ENCODE measurements at regions not wholly inside any gene's neighbourhood (a gene's known extent, or its start where the extent isn't known, plus 50 kb on each side); places are given as distances from the start of the nearest gene placed in this dataset.

- no CpG with 5 or more reads among the region's 3 CpGs for WGBS (ENCODE audit: insufficient coverage, low lambda C conversion rate)
- DNase-seq = peak in 1 of 2 donors; percentile 10
- Histone ChIP-seq H3K9me3 (ENCODE audit: control insufficient read depth, low read depth, low read length) (no peaks in the 10 kb centered on the region), H3K36me3 (ENCODE audit: control insufficient read depth, insufficient read depth, low read length) (no peaks in the 10 kb centered on the region), H3K4me1 (ENCODE audit: control insufficient read depth, insufficient read depth, low read length) (no peaks in the 10 kb centered on the region), H3K4me3 (ENCODE audit: low read length) (no peak overlapping the region), H3K27ac (ENCODE audit: low read length) (no peak overlapping the region), H3K27me3 (ENCODE audit: control insufficient read depth, insufficient read depth, low read length) (no peaks in the 10 kb centered on the region)
Observed at GRCh38 chr1:187261637-187262036, 432.9 kb downstream of the PLA2G4A start.

- Histone ChIP-seq H3K27me3 (ENCODE audit: control insufficient read depth, insufficient read depth, low read length) (no peaks in the 10 kb centered on the region), H3K27ac (ENCODE audit: low read length) (no peak overlapping the region), H3K9me3 (ENCODE audit: control insufficient read depth, low read depth, low read length) (no peaks in the 10 kb centered on the region), H3K36me3 (ENCODE audit: control insufficient read depth, insufficient read depth, low read length) (no peaks in the 10 kb centered on the region), H3K4me1 (ENCODE audit: control insufficient read depth, insufficient read depth, low read length) (no peaks in the 10 kb centered on the region), H3K4me3 (ENCODE audit: low read length) (no peak overlapping the region)
- WGBS (ENCODE audit: insufficient coverage, low lambda C conversion rate) = no CpG with 5 or more reads among the region's 2 CpGs
- DNase-seq = no peak
Observed at GRCh38 chr1:187262731-187263130, 434.0 kb downstream of the PLA2G4A start.

- Histone ChIP-seq H3K36me3 (ENCODE audit: control insufficient read depth, insufficient read depth, low read length) (no peaks in the 10 kb centered on the region), H3K27me3 (ENCODE audit: control insufficient read depth, insufficient read depth, low read length) (no peaks in the 10 kb centered on the region), H3K27ac (ENCODE audit: low read length) (no peak overlapping the region), H3K4me1 (ENCODE audit: control insufficient read depth, insufficient read depth, low read length) (no peaks in the 10 kb centered on the region), H3K4me3 (ENCODE audit: low read length) (no peak overlapping the region), H3K9me3 (ENCODE audit: control insufficient read depth, low read depth, low read length) (no peaks in the 10 kb centered on the region)
- DNase-seq = peak in 1 of 2 donors; percentile 1
- WGBS (ENCODE audit: insufficient coverage, low lambda C conversion rate) = 100% methylated on average over 1 of the region's 4 CpGs
Observed at GRCh38 chr1:187264995-187265602, 436.4 kb downstream of the PLA2G4A start.

- Histone ChIP-seq H3K36me3 (ENCODE audit: control insufficient read depth, insufficient read depth, low read length) (no peaks in the 10 kb centered on the region), H3K4me1 (ENCODE audit: control insufficient read depth, insufficient read depth, low read length) (no peaks in the 10 kb centered on the region), H3K27me3 (ENCODE audit: control insufficient read depth, insufficient read depth, low read length) (no peaks in the 10 kb centered on the region), H3K27ac (ENCODE audit: low read length) (no peak overlapping the region), H3K9me3 (ENCODE audit: control insufficient read depth, low read depth, low read length) (no peaks in the 10 kb centered on the region), H3K4me3 (ENCODE audit: low read length) (no peak overlapping the region)
- DNase-seq = no peak
- WGBS (ENCODE audit: insufficient coverage, low lambda C conversion rate) = 0% methylated on average over 1 of the region's 4 CpGs
Observed at GRCh38 chr1:187266051-187266450, 437.3 kb downstream of the PLA2G4A start.

- Histone ChIP-seq H3K27ac (ENCODE audit: low read length) (no peak overlapping the region), H3K27me3 (ENCODE audit: control insufficient read depth, insufficient read depth, low read length) (no peaks in the 10 kb centered on the region), H3K36me3 (ENCODE audit: control insufficient read depth, insufficient read depth, low read length) (no peaks in the 10 kb centered on the region), H3K9me3 (ENCODE audit: control insufficient read depth, low read depth, low read length) (no peaks in the 10 kb centered on the region), H3K4me3 (ENCODE audit: low read length) (no peak overlapping the region), H3K4me1 (ENCODE audit: control insufficient read depth, insufficient read depth, low read length) (no peaks in the 10 kb centered on the region)
- WGBS (ENCODE audit: insufficient coverage, low lambda C conversion rate) = no CpG with 5 or more reads among the region's 1 CpG
- DNase-seq = no peak
Observed at GRCh38 chr1:187267827-187268226, 439.1 kb downstream of the PLA2G4A start.

GRCh38 chr1:187270256-187270655, 441.5 kb downstream of the PLA2G4A start:
- Histone ChIP-seq H3K36me3 (ENCODE audit: control insufficient read depth, insufficient read depth, low read length) (no peaks in the 10 kb centered on the region), H3K27ac (ENCODE audit: low read length) (no peak overlapping the region), H3K4me1 (ENCODE audit: control insufficient read depth, insufficient read depth, low read length) (no peaks in the 10 kb centered on the region), H3K9me3 (ENCODE audit: control insufficient read depth, low read depth, low read length) (no peaks in the 10 kb centered on the region), H3K4me3 (ENCODE audit: low read length) (no peak overlapping the region), H3K27me3 (ENCODE audit: control insufficient read depth, insufficient read depth, low read length) (no peaks in the 10 kb centered on the region)
- no peak for DNase-seq
- 93% methylated on average over 3 of the region's 5 CpGs for WGBS (ENCODE audit: insufficient coverage, low lambda C conversion rate)

- no peak for DNase-seq
- Histone ChIP-seq H3K4me1 (ENCODE audit: control insufficient read depth, insufficient read depth, low read length) (no peaks in the 10 kb centered on the region), H3K27ac (ENCODE audit: low read length) (no peak overlapping the region), H3K9me3 (ENCODE audit: control insufficient read depth, low read depth, low read length) (no peaks in the 10 kb centered on the region), H3K27me3 (ENCODE audit: control insufficient read depth, insufficient read depth, low read length) (no peaks in the 10 kb centered on the region), H3K4me3 (ENCODE audit: low read length) (no peak overlapping the region), H3K36me3 (ENCODE audit: control insufficient read depth, insufficient read depth, low read length) (no peaks in the 10 kb centered on the region)
- 80% methylated on average over 1 of the region's 1 CpG for WGBS (ENCODE audit: insufficient coverage, low lambda C conversion rate)
Observed at GRCh38 chr1:187275346-187275745, 446.6 kb downstream of the PLA2G4A start.

- 100% methylated on average over 1 of the region's 4 CpGs for WGBS (ENCODE audit: insufficient coverage, low lambda C conversion rate)
- Histone ChIP-seq H3K4me3 (ENCODE audit: low read length) (no peak overlapping the region), H3K4me1 (ENCODE audit: control insufficient read depth, insufficient read depth, low read length) (no peaks in the 10 kb centered on the region), H3K9me3 (ENCODE audit: control insufficient read depth, low read depth, low read length) (no peaks in the 10 kb centered on the region), H3K27me3 (ENCODE audit: control insufficient read depth, insufficient read depth, low read length) (no peaks in the 10 kb centered on the region), H3K27ac (ENCODE audit: low read length) (no peak overlapping the region), H3K36me3 (ENCODE audit: control insufficient read depth, insufficient read depth, low read length) (no peaks in the 10 kb centered on the region)
- DNase-seq = no peak
Observed at GRCh38 chr1:187275985-187276575, 447.3 kb downstream of the PLA2G4A start.

GRCh38 chr1:187276677-187277076, 447.9 kb downstream of the PLA2G4A start:
- Histone ChIP-seq H3K27ac (ENCODE audit: low read length) (no peak overlapping the region), H3K36me3 (ENCODE audit: control insufficient read depth, insufficient read depth, low read length) (no peaks in the 10 kb centered on the region), H3K27me3 (ENCODE audit: control insufficient read depth, insufficient read depth, low read length) (no peaks in the 10 kb centered on the region), H3K9me3 (ENCODE audit: control insufficient read depth, low read depth, low read length) (no peaks in the 10 kb centered on the region), H3K4me1 (ENCODE audit: control insufficient read depth, insufficient read depth, low read length) (no peaks in the 10 kb centered on the region), H3K4me3 (ENCODE audit: low read length) (no peak overlapping the region)
- DNase-seq = no peak

- no peak for DNase-seq
- Histone ChIP-seq H3K27me3 (ENCODE audit: control insufficient read depth, insufficient read depth, low read length) (no peaks in the 10 kb centered on the region), H3K9me3 (ENCODE audit: control insufficient read depth, low read depth, low read length) (no peaks in the 10 kb centered on the region), H3K36me3 (ENCODE audit: control insufficient read depth, insufficient read depth, low read length) (no peaks in the 10 kb centered on the region), H3K27ac (ENCODE audit: low read length) (no peak overlapping the region), H3K4me1 (ENCODE audit: control insufficient read depth, insufficient read depth, low read length) (no peaks in the 10 kb centered on the region), H3K4me3 (ENCODE audit: low read length) (no peak overlapping the region)
Observed at GRCh38 chr1:187280031-187280430, 451.3 kb downstream of the PLA2G4A start.

- H3K27me3 ChIP-seq (ENCODE audit: control insufficient read depth, insufficient read depth, low read length) = no peaks in the 10 kb centered on the region
- H3K4me1 ChIP-seq (ENCODE audit: control insufficient read depth, insufficient read depth, low read length) = no peaks in the 10 kb centered on the region
- no peak for DNase-seq
- no peak overlapping the region for H3K27ac ChIP-seq (ENCODE audit: low read length)
- WGBS (ENCODE audit: insufficient coverage, low lambda C conversion rate) = no CpG with 5 or more reads among the region's 2 CpGs
- H3K9me3 ChIP-seq (ENCODE audit: control insufficient read depth, low read depth, low read length) = no peaks in the 10 kb centered on the region
- no peak overlapping the region for H3K4me3 ChIP-seq (ENCODE audit: low read length)
- H3K36me3 ChIP-seq (ENCODE audit: control insufficient read depth, insufficient read depth, low read length) = no peaks in the 10 kb centered on the region
Observed at GRCh38 chr1:187281085-187281484, 452.3 kb downstream of the PLA2G4A start.
